ENCODE measurements at regions not wholly inside any gene's neighbourhood (a gene's known extent, or its start where the extent isn't known, plus 50 kb on each side); places are given as distances from the start of the nearest gene placed in this dataset.
"Not testable (repeated sequence)": the region's sequence is repeated elsewhere in the genome, so short reads cannot be mapped to it uniquely, and the experiment has no call there.

DNA sequence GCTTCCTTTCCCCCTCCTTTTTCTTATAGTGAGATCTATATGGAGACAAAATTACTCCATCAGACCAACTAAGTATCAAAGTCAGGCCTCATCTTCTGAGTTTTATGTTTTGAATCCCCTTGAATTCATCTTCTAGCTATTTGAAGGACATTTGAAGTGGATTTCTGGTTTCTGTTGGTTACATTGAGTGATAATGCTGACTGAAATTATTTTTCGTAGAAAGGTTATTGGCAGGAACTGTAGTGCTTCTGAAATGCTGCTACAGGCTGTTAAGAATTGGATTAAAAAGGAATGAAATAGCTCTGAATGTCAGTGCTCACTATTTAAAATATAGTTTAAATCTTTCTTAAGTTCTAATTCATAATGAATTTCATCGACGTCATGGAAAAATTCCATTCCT lies 361.0 kb upstream of the TMEFF2 start:
- Histone ChIP-seq H3K4me1 (no peaks in the 10 kb centered on the region), H3K4me3 (no peak overlapping the region), H3K9me3 (no peaks in the 10 kb centered on the region), H3K27ac (no peak overlapping the region), H3K27me3 (no peaks in the 10 kb centered on the region), H3K36me3 (no peaks in the 10 kb centered on the region)
- ATAC-seq (no peak), DNase-seq (no peak)
- TF ChIP-seq, protein P1, sequence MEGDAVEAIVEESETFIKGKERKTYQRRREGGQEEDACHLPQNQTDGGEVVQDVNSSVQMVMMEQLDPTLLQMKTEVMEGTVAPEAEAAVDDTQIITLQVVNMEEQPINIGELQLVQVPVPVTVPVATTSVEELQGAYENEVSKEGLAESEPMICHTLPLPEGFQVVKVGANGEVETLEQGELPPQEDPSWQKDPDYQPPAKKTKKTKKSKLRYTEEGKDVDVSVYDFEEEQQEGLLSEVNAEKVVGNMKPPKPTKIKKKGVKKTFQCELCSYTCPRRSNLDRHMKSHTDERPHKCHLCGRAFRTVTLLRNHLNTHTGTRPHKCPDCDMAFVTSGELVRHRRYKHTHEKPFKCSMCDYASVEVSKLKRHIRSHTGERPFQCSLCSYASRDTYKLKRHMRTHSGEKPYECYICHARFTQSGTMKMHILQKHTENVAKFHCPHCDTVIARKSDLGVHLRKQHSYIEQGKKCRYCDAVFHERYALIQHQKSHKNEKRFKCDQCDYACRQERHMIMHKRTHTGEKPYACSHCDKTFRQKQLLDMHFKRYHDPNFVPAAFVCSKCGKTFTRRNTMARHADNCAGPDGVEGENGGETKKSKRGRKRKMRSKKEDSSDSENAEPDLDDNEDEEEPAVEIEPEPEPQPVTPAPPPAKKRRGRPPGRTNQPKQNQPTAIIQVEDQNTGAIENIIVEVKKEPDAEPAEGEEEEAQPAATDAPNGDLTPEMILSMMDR (IDR thresholded peaks at IDR 0.05), result no peak
- intact Hi-C loops (cut with DNase I), result no loop called here

DNA sequence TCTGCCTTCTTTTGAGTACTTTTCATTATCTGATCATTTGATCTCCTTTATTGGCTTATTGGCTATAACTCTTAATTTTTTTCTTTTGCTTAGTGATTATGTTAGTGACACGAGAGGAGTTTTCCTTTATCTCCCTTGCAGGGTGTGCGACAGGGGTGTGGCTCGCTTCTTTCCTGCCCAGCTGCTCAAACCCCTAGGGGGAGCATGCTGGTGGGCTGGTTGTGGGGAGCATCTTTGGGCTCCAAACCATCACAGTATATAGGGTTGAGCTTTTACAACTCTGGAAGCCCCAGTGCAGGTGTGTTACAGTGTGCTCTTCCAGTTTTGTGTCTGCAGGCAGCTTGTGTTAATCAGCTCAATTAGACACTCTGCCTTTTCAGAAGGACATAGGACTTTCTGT lies 357.0 kb upstream of the TMEFF2 start:
- H3K36me3 ChIP-seq, result no peaks in the 10 kb centered on the region
- intact Hi-C loops (cut with DNase I), result no loop called here
- ATAC-seq (no peak), DNase-seq (no peak)
- H3K4me1 ChIP-seq, result no peaks in the 10 kb centered on the region
- no peak overlapping the region for H3K4me3 ChIP-seq
- TF ChIP-seq, protein P1 (IDR thresholded peaks at IDR 0.05), result no peak
- H3K27me3 ChIP-seq, result no peaks in the 10 kb centered on the region
- H3K27ac ChIP-seq, result no peak overlapping the region
- H3K9me3 ChIP-seq, result no peaks in the 10 kb centered on the region

DNA sequence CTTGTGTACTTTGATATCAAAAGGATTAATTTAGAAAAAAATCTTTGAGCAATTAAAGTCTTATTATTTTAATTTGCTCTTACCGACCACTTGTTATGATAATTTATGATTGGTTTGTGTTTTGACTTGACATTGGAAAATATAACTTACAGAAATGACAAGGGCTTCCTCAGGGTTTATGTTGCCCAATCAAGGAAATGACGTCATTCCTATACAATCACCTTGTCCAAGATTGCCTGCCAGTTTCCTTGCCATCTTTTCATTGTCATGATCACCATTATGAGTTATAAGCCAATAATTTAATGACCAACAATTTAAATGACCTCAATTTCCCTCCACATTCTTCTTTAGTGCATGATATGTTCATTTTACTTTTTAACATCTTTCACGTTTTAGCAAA lies 351.8 kb upstream of the TMEFF2 start:
- Histone ChIP-seq H3K4me1 (no peaks in the 10 kb centered on the region), H3K27me3 (no peaks in the 10 kb centered on the region), H3K36me3 (no peaks in the 10 kb centered on the region), H3K4me3 (no peak overlapping the region), H3K9me3 (no peaks in the 10 kb centered on the region), H3K27ac (no peak overlapping the region)
- DNase-seq (no peak), ATAC-seq (no peak)
- intact Hi-C loops (cut with DNase I), result no loop called here
- TF ChIP-seq, protein P1 (IDR thresholded peaks at IDR 0.05), result no peak

DNA sequence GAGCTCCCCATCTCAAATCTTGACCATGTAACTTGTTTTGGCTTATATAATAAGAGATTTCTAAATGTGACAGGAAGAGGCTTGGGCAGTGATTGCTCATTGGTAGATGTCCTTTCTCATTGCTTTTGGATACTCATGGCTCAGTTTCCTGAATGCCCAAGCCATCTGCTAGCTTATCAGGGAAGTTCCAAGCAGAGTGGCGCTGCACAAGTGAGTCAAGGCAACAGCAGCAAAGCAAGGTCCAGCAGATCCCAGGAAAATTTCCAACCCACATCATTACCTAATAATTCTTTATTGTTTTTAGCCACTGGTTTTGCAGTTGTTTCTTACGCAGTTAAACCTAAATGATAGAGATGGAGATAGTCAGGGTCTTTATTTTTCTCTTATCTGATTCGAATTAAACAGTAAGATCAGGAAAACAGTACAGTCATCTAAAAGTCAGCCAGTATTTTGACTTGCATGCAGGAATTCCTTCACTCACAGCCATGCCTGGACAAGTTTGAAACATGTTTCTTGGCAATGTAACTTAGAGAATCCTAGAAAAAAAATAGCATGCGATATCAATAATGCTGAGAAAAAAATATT lies 349.7 kb upstream of the TMEFF2 start:
- no peaks in the 10 kb centered on the region for H3K27me3 ChIP-seq
- no peak overlapping the region for H3K4me3 ChIP-seq
- H3K9me3 ChIP-seq, result no peaks in the 10 kb centered on the region
- TF ChIP-seq, protein P1 (IDR thresholded peaks at IDR 0.05), result no peak
- no peaks in the 10 kb centered on the region for H3K36me3 ChIP-seq
- ATAC-seq (no peak), DNase-seq (no peak)
- H3K4me1 ChIP-seq, result no peaks in the 10 kb centered on the region
- no peak overlapping the region for H3K27ac ChIP-seq
- intact Hi-C loops (cut with DNase I), result no loop called here

DNA sequence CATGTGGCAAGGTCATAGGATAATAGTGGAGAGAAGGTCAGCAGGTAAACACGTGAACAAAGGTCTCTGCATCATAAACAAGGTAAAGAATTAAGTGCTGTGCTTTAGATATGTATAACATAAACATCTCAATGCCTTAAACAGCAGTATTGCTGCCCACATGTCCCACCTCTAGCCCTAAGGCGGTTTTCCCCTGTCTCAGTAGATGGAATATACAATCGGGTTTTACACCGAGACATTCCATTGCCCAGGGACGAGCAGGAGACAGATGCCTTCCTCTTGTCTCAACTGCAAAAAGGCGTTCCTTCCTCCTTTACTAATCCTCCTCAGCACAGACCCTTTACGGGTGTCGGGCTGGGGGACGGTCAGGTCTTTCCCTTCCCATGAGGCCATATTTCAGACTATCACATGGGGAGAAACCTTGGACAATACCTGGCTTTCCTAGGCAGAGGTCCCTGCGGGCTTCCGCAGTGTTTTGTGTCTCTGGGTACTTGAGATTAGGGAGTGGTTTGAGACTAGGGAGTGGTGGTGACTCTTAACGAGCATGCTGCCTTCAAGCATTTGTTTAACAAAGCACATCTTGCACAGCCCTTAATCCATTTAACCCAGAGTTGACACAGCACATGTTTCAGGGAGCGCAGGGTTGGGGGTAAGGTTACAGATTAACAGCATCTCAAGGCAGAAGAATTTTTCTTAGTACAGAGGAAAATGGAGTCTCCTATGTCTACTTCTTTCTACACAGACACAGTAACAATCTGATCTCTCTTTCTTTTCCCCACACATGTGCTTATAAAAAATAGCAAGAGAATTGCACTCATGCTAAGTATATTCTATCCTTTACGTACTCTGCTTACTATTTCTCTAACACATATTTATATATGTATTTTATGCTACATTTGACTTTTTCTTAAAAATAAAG lies 347.7 kb upstream of the TMEFF2 start:
- H3K36me3 ChIP-seq; DNase-seq; intact Hi-C loops (cut with DNase I); H3K4me3 ChIP-seq; H3K4me1 ChIP-seq; ATAC-seq; H3K9me3 ChIP-seq; H3K27me3 ChIP-seq; H3K27ac ChIP-seq: not testable (repeated sequence)

Measured in left lung (tissue), 4 donors.